Stomach (tissue), 4 donors: ENCODE measurements at regions not wholly inside any gene's neighbourhood (a gene's known extent, or its start where the extent isn't known, plus 50 kb on each side); places are given as distances from the start of the nearest gene placed in this dataset.

ENCODE experiments used
- CTCF ChIP-seq, 7 experiments: fragments of 450-650 bp in 4 of 7; fragments of 200-600 bp in 3 of 7; sonication (generic) in 3 of 7; IDR thresholded peaks; one replicate each; pipeline ENCODE4 v1.5.1; 2016 to 2019; ENCODE audit warnings: antibody characterized with exemption in 7 of 7, control low read depth in 2 of 7, mild to moderate bottlenecking in 1 of 7
- EP300 ChIP-seq: sonication (generic); formaldehyde crosslinking; IDR thresholded peaks from one replicate; pipeline ENCODE4 v1.6.1; 2017; ENCODE audit warnings: antibody characterized with exemption
- POLR2A ChIP-seq, 4 donors: fragments of 450-650 bp; IDR thresholded peaks; one replicate each; pipeline ENCODE4 v1.6.1; 2016; ENCODE audit warnings: antibody characterized with exemption in 4 of 4, control low read depth in 2 of 4, mild to moderate bottlenecking in 1 of 4, moderate library complexity in 1 of 4
- POLR2AphosphoS5 ChIP-seq, 3 donors: sonication (generic); formaldehyde crosslinking; IDR thresholded peaks; one replicate each; pipeline ENCODE4 v1.6.1; 2016; ENCODE audit warnings: antibody characterized with exemption in 3 of 3

- no peak for TF ChIP-seq CTCF (IDR thresholded peaks at IDR 0.05)
- TF ChIP-seq POLR2A (IDR thresholded peaks at IDR 0.05): no peak
- no peak for TF ChIP-seq POLR2AphosphoS5 (IDR thresholded peaks at IDR 0.05)
- TF ChIP-seq EP300: no peak
These were observed 488.3 kb downstream of the MAGEE1 start for GRCh38 chrX:76915836-76916235.
